Loucy (cell line): ENCODE measurements at regions not wholly inside any gene's neighbourhood (a gene's known extent, or its start where the extent isn't known, plus 50 kb on each side); places are given as distances from the start of the nearest gene placed in this dataset.

Source experiments
- H2AFZ ChIP-seq: fragments of 200-600 bp; sonication (generic); 2 replicates; pipeline ENCODE4 v1.6.0; 2016; ENCODE audit warnings: antibody characterized with exemption, mild to moderate bottlenecking, low read length, moderate library complexity
- H3F3A ChIP-seq: fragments of 200-600 bp; 2 replicates; pipeline ENCODE4 v1.6.0; 2016; ENCODE audit warnings: antibody characterized with exemption, low read depth, mild to moderate bottlenecking
- H3K27me3 ChIP-seq: fragments of 200-600 bp; sonication (generic); 2 replicates; pipeline ENCODE4 v1.6.1; 2014; ENCODE audit warnings: low read length, mild to moderate bottlenecking; ENCODE audit not compliant: insufficient read depth, poor library complexity, severe bottlenecking
- H3K36me3 ChIP-seq: fragments of 200-600 bp; sonication (generic); 2 replicates; pipeline ENCODE4 v1.6.1; 2016; ENCODE audit warnings: low read length; ENCODE audit not compliant: insufficient read depth
- H3K4me1 ChIP-seq: fragments of 200-600 bp; sonication (generic); 2 replicates; pipeline ENCODE4 v1.5.1; 2014; ENCODE audit warnings: low read length, mild to moderate bottlenecking; ENCODE audit not compliant: insufficient read depth, poor library complexity, severe bottlenecking
- H3K4me2 ChIP-seq: fragments of 200-600 bp; sonication (generic); 2 replicates; pipeline ENCODE4 v1.6.0; 2014; ENCODE audit warnings: antibody characterized with exemption, low read length, low read depth, mild to moderate bottlenecking; ENCODE audit not compliant: poor library complexity, severe bottlenecking
- H3K4me3 ChIP-seq: fragments of 200-600 bp; sonication (generic); 2 replicates; pipeline ENCODE4 v1.5.1; 2014; ENCODE audit warnings: low read length, mild to moderate bottlenecking, mixed read lengths; ENCODE audit not compliant: poor library complexity, severe bottlenecking
- H3K79me2 ChIP-seq: fragments of 200-600 bp; sonication (generic); 2 replicates; pipeline ENCODE4 v1.6.1; 2014; ENCODE audit warnings: low read length; ENCODE audit not compliant: insufficient read depth
- H3K9ac ChIP-seq: fragments of 200-600 bp; sonication (generic); 2 replicates; pipeline ENCODE4 v1.6.0; 2014; ENCODE audit warnings: mild to moderate bottlenecking, low read depth, low read length, moderate library complexity; ENCODE audit not compliant: poor library complexity, severe bottlenecking
- H3K9me2 ChIP-seq: fragments of 200-600 bp; sonication (generic); replicated peaks from 2 replicates; pipeline ENCODE4 v1.6.1; 2016; ENCODE audit warnings: low read depth, low read length, mixed read lengths
- H3K9me3 ChIP-seq: fragments of 200-600 bp; sonication (generic); 2 replicates; pipeline ENCODE4 v1.6.1; 2014; ENCODE audit warnings: mild to moderate bottlenecking, antibody characterized with exemption, low read length, low read depth; ENCODE audit not compliant: insufficient read depth
- H4K20me1 ChIP-seq: fragments of 200-600 bp; sonication (generic); 2 replicates; pipeline ENCODE4 v1.6.0; 2014; ENCODE audit warnings: antibody characterized with exemption, low read length, mild to moderate bottlenecking; ENCODE audit not compliant: insufficient read depth, poor library complexity, severe bottlenecking
- EZH2phosphoT487 ChIP-seq: fragments of 200-600 bp; IDR thresholded peaks from 2 replicates; pipeline ENCODE4 v1.6.1; 2018; ENCODE audit warnings: antibody characterized with exemption, mild to moderate bottlenecking, moderate library complexity, borderline replicate concordance
- TF ChIP-seq, protein P1 (sequence below): fragments of 200-600 bp; sonication (generic); conservative IDR thresholded peaks from 2 replicates; pipeline ENCODE4 v1.5.1; 2014; ENCODE audit warnings: mild to moderate bottlenecking, antibody characterized with exemption, low read length

DNA sequence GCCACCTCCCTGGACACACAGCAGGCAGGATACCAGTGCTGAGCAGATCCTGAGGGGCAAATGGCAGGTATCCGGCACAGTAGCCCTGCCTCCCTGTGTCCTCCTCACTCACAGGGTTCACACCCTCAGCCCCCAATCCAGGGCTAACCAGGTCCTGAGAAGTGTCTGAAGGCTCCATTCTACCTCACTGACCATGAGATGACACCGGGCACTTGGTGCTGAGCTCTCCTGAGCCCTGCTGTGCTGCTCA is 115.4 kb upstream of the ATP2B2 start:
- no peak overlapping the region for H3K4me2 ChIP-seq
- TF ChIP-seq, protein P1, sequence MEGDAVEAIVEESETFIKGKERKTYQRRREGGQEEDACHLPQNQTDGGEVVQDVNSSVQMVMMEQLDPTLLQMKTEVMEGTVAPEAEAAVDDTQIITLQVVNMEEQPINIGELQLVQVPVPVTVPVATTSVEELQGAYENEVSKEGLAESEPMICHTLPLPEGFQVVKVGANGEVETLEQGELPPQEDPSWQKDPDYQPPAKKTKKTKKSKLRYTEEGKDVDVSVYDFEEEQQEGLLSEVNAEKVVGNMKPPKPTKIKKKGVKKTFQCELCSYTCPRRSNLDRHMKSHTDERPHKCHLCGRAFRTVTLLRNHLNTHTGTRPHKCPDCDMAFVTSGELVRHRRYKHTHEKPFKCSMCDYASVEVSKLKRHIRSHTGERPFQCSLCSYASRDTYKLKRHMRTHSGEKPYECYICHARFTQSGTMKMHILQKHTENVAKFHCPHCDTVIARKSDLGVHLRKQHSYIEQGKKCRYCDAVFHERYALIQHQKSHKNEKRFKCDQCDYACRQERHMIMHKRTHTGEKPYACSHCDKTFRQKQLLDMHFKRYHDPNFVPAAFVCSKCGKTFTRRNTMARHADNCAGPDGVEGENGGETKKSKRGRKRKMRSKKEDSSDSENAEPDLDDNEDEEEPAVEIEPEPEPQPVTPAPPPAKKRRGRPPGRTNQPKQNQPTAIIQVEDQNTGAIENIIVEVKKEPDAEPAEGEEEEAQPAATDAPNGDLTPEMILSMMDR, result no peak
- TF ChIP-seq EZH2phosphoT487, result no peak
- no peaks in the 10 kb centered on the region for H3K79me2 ChIP-seq
- no peak overlapping the region for H2AFZ ChIP-seq
- H3K4me1 ChIP-seq, result no peaks in the 10 kb centered on the region
- no peaks in the 10 kb centered on the region for H3F3A ChIP-seq
- no peaks in the 10 kb centered on the region for H4K20me1 ChIP-seq
- no peak overlapping the region for H3K4me3 ChIP-seq
- no peak overlapping the region for H3K9ac ChIP-seq
- H3K27me3 ChIP-seq, result no peaks in the 10 kb centered on the region
- no peaks in the 10 kb centered on the region for H3K9me2 ChIP-seq
- H3K9me3 ChIP-seq, result no peaks in the 10 kb centered on the region; the same call in 1 of the 2 replicates
- H3K36me3 ChIP-seq, result no peaks in the 10 kb centered on the region

DNA sequence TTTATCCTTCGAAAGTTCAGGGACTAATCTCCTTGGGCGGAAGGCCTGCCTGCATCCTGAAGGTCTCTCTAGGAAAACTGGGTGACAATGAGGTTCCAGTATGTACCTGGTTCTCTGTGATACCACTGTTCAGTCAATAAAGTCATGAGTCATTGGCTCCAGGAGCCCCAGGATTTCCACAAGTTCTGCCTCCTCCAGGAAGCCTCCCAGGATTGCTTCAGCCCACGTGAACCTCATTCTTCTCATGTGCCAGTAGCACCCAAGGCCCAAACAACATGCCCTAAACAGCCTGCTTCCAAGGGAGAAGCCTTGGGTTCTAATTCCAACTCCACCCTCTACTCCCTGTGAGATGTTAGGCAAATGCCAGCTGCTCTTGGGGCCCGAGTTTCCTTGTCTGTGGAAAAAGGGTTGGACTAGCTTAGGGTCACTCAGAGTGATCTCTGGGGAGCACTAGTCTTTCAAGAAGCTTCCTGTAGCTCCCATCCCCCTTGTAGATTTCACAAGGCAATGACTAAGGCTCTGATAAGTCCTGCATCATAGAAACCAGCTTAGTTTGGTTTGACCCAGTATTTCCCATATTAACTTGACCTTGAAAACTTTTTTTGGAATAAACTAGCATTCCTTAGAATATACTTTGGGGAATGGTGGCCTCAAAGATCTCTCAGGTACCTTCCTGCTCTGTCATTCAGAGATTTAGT is 118.3 kb upstream of the ATP2B2 start:
- Histone ChIP-seq H3K9me2 (no peaks in the 10 kb centered on the region), H3K4me1 (no peaks in the 10 kb centered on the region), H3K4me2 (no peak overlapping the region), H3K79me2 (no peaks in the 10 kb centered on the region), H3K4me3 (no peak overlapping the region), H3K27me3 (no peaks in the 10 kb centered on the region), H3F3A (no peaks in the 10 kb centered on the region), H2AFZ (no peak overlapping the region), H3K9me3 (no peaks in the 10 kb centered on the region; the same call in 1 of the 2 replicates), H4K20me1 (no peaks in the 10 kb centered on the region), H3K9ac (no peak overlapping the region), H3K36me3 (no peaks in the 10 kb centered on the region)
- TF ChIP-seq EZH2phosphoT487, result no peak
- TF ChIP-seq, protein P1, result no peak

DNA sequence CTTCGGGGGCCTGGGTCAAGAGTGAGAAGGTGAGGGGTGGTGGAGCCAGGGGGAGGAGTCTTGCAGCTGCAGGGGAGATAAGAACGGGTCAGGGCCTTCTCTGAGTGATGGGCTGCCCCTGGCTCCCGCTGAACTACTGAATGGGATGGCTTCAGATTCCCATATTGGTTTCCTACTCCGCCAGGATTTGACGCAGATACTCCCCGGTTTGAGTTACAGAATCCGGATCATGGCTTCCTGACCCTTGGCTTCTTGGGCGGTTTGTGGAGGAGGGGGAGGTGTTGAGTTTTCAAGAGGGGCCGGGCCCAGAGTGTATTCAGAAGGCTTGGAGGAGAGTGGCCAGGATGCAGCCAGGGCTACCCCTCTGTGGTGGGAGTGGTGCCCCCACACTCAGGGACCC is 119.9 kb upstream of the ATP2B2 start:
- H3K4me3 ChIP-seq, result no peak overlapping the region

More for the DNA sequence above, 119.9 kb upstream of the ATP2B2 start:
- H3K79me2 ChIP-seq, result no peaks in the 10 kb centered on the region
- no peaks in the 10 kb centered on the region for H3K36me3 ChIP-seq
- no peaks in the 10 kb centered on the region for H3F3A ChIP-seq
- no peaks in the 10 kb centered on the region; the same call in 1 of the 2 replicates for H3K9me3 ChIP-seq
- H2AFZ ChIP-seq, result no peak overlapping the region
- H3K27me3 ChIP-seq, result no peaks in the 10 kb centered on the region
- H3K4me2 ChIP-seq, result no peak overlapping the region
- H3K9ac ChIP-seq, result no peak overlapping the region
- TF ChIP-seq, protein P1, result no peak
- no peak for TF ChIP-seq EZH2phosphoT487
- H3K9me2 ChIP-seq, result no peaks in the 10 kb centered on the region
- no peaks in the 10 kb centered on the region for H3K4me1 ChIP-seq
- no peaks in the 10 kb centered on the region for H4K20me1 ChIP-seq
